GM21423 (cell line): ENCODE measurements at regions not wholly inside any gene's neighbourhood (a gene's known extent, or its start where the extent isn't known, plus 50 kb on each side); places are given as distances from the start of the nearest gene placed in this dataset.
"Not testable (repeated sequence)": the region's sequence is repeated elsewhere in the genome, so short reads cannot be mapped to it uniquely, and the experiment has no call there.

ENCODE experiments used
- ATAC-seq: cut with Tn5 transposase; IDR thresholded peaks from one replicate; pipeline ENCODE4 v1.9.1; 2021; ENCODE audit warnings: mild to moderate bottlenecking, moderate library complexity; ENCODE audit not compliant: unreplicated experiment

- no peak for ATAC-seq
These were observed 225.0 kb upstream of the TENT5A start for GRCh38 chr6:81977486-81977885.

- no peak for ATAC-seq
These were observed 217.3 kb upstream of the TENT5A start for GRCh38 chr6:81969814-81970213.

- no peak for ATAC-seq
These were observed 216.5 kb upstream of the TENT5A start for GRCh38 chr6:81969011-81969410.

GRCh38 chr6:81966968-81967367, 214.5 kb upstream of the TENT5A start:
- ATAC-seq = no peak

- no peak for ATAC-seq
These were observed 209.7 kb upstream of the TENT5A start for GRCh38 chr6:81962198-81962597.

GRCh38 chr6:81950877-81951276, 198.4 kb upstream of the TENT5A start:
- peak; percentile 60 for ATAC-seq

- ATAC-seq = no peak
These were observed 196.4 kb upstream of the TENT5A start for GRCh38 chr6:81948861-81949260.

GRCh38 chr6:81948196-81948595, 195.7 kb upstream of the TENT5A start:
- not testable (repeated sequence) for ATAC-seq

GRCh38 chr6:81944661-81945060, 192.2 kb upstream of the TENT5A start:
- ATAC-seq = no peak

- ATAC-seq = not testable (repeated sequence)
These were observed 190.4 kb upstream of the TENT5A start for GRCh38 chr6:81942842-81943241.

GRCh38 chr6:81942067-81942370, 189.5 kb upstream of the TENT5A start:
- ATAC-seq = no peak

- ATAC-seq = no peak
These were observed 188.0 kb upstream of the TENT5A start for GRCh38 chr6:81940451-81940985.

- no peak for ATAC-seq
These were observed 187.3 kb upstream of the TENT5A start for GRCh38 chr6:81939766-81940165.

GRCh38 chr6:81938991-81939732, 186.7 kb upstream of the TENT5A start:
- ATAC-seq = no peak

- peak; percentile 76 for ATAC-seq
These were observed 185.8 kb upstream of the TENT5A start for GRCh38 chr6:81938014-81938856.

- no peak for ATAC-seq
These were observed 184.9 kb upstream of the TENT5A start for GRCh38 chr6:81937296-81937937.

- ATAC-seq = no peak
These were observed 182.5 kb upstream of the TENT5A start for GRCh38 chr6:81934936-81935335.

GRCh38 chr6:81933608-81934051, 181.1 kb upstream of the TENT5A start:
- ATAC-seq = no peak

GRCh38 chr6:81933089-81933488, 180.6 kb upstream of the TENT5A start:
- ATAC-seq = no peak

- not testable (repeated sequence) for ATAC-seq
These were observed 180.0 kb upstream of the TENT5A start for GRCh38 chr6:81932448-81932847.

- no peak for ATAC-seq
These were observed 177.3 kb upstream of the TENT5A start for GRCh38 chr6:81929828-81930227.
